Glutamatergic neuron (in vitro differentiated cells): ENCODE measurements at regions not wholly inside any gene's neighbourhood (a gene's known extent, or its start where the extent isn't known, plus 50 kb on each side); places are given as distances from the start of the nearest gene placed in this dataset.

ENCODE experiments used
- DNase-seq: peaks from one replicate; pipeline ENCODE4 v3.0.0; 2022
- H3K27ac Mint-ChIP-seq: one replicate; pipeline ENCODE4 v1.8.0; 2020; ENCODE audit warnings: mild to moderate bottlenecking, mixed read lengths, inconsistent platforms; ENCODE audit not compliant: unreplicated experiment
- H3K27me3 Mint-ChIP-seq: one replicate; pipeline ENCODE4 v1.8.0; 2020; ENCODE audit warnings: mild to moderate bottlenecking, moderate library complexity, mixed read lengths, inconsistent platforms; ENCODE audit not compliant: unreplicated experiment
- H3K36me3 Mint-ChIP-seq: one replicate; pipeline ENCODE4 v1.8.0; 2020; ENCODE audit warnings: mild to moderate bottlenecking, mixed read lengths, inconsistent platforms; ENCODE audit not compliant: unreplicated experiment
- H3K4me1 Mint-ChIP-seq: one replicate; pipeline ENCODE4 v1.8.0; 2020; ENCODE audit warnings: mild to moderate bottlenecking, low read depth, mixed read lengths, inconsistent platforms; ENCODE audit not compliant: unreplicated experiment
- H3K4me3 Mint-ChIP-seq: one replicate; pipeline ENCODE4 v1.8.0; 2020; ENCODE audit warnings: mild to moderate bottlenecking, mixed read lengths, inconsistent platforms; ENCODE audit not compliant: unreplicated experiment
- H3K9me3 Mint-ChIP-seq: one replicate; pipeline ENCODE4 v1.8.0; 2020; ENCODE audit warnings: mild to moderate bottlenecking, moderate library complexity, mixed read lengths, inconsistent platforms; ENCODE audit not compliant: unreplicated experiment
- CTCF ChIP-seq: fragments of 200-600 bp; sonication (generic); IDR thresholded peaks from one replicate; pipeline ENCODE4 v1.5.0; 2021; ENCODE audit not compliant: partially characterized antibody, unreplicated experiment

- H3K36me3 Mint-ChIP-seq: no peaks in the 10 kb centered on the region
- H3K27me3 Mint-ChIP-seq: no peaks in the 10 kb centered on the region
- no peaks in the 10 kb centered on the region for H3K4me1 Mint-ChIP-seq
- no peak for DNase-seq
- no peak for TF ChIP-seq CTCF
- H3K9me3 Mint-ChIP-seq: no peaks in the 10 kb centered on the region
- no peak overlapping the region for H3K4me3 Mint-ChIP-seq
- H3K27ac Mint-ChIP-seq: no peak overlapping the region
Measured at GRCh38 chr5:27578279-27578678, 539.9 kb upstream of the CDH9 start.

GRCh38 chr5:27571681-27572080 is 533.3 kb upstream of the CDH9 start:
- Mint-ChIP-seq H3K27ac (no peak overlapping the region), H3K9me3 (no peaks in the 10 kb centered on the region), H3K36me3 (no peaks in the 10 kb centered on the region), H3K4me1 (no peaks in the 10 kb centered on the region), H3K4me3 (no peak overlapping the region), H3K27me3 (no peaks in the 10 kb centered on the region)
- no peak for DNase-seq
- no peak for TF ChIP-seq CTCF

- no peak overlapping the region for H3K4me3 Mint-ChIP-seq
- no peaks in the 10 kb centered on the region for H3K36me3 Mint-ChIP-seq
- no peaks in the 10 kb centered on the region for H3K27me3 Mint-ChIP-seq
- no peak for TF ChIP-seq CTCF
- no peaks in the 10 kb centered on the region for H3K4me1 Mint-ChIP-seq
- no peak overlapping the region for H3K27ac Mint-ChIP-seq
- DNase-seq: no peak
- H3K9me3 Mint-ChIP-seq: no peaks in the 10 kb centered on the region
Measured at GRCh38 chr5:27568811-27569210, 530.4 kb upstream of the CDH9 start.

GRCh38 chr5:27561408-27561807 is 523.0 kb upstream of the CDH9 start:
- no peaks in the 10 kb centered on the region for H3K4me1 Mint-ChIP-seq
- no peaks in the 10 kb centered on the region for H3K27me3 Mint-ChIP-seq
- H3K9me3 Mint-ChIP-seq: no peaks in the 10 kb centered on the region
- no peaks in the 10 kb centered on the region for H3K36me3 Mint-ChIP-seq
- no peak for DNase-seq
- no peak overlapping the region for H3K4me3 Mint-ChIP-seq
- no peak overlapping the region for H3K27ac Mint-ChIP-seq
- no peak for TF ChIP-seq CTCF

- no peak overlapping the region for H3K27ac Mint-ChIP-seq
- peaks cover 2% of the 10 kb centered on the region for H3K9me3 Mint-ChIP-seq
- no peak overlapping the region for H3K4me3 Mint-ChIP-seq
- DNase-seq: no peak
- no peak for TF ChIP-seq CTCF
- H3K36me3 Mint-ChIP-seq: no peaks in the 10 kb centered on the region
- no peaks in the 10 kb centered on the region for H3K4me1 Mint-ChIP-seq
- no peaks in the 10 kb centered on the region for H3K27me3 Mint-ChIP-seq
Measured at GRCh38 chr5:27548484-27548883, 510.1 kb upstream of the CDH9 start.
